ENCODE measurements at regions not wholly inside any gene's neighbourhood (a gene's known extent, or its start where the extent isn't known, plus 50 kb on each side); places are given as distances from the start of the nearest gene placed in this dataset.

GRCh38 chr1:181327796-181328195, 155.5 kb upstream of the CACNA1E start:
- DNase-seq (ENCODE audit: low spot score) = no peak

- no peak for DNase-seq (ENCODE audit: low spot score)
Observed at GRCh38 chr1:181334724-181335123, 148.6 kb upstream of the CACNA1E start.

- no peak for DNase-seq (ENCODE audit: low spot score)
Observed at GRCh38 chr1:181335631-181336030, 147.7 kb upstream of the CACNA1E start.

GRCh38 chr1:181341026-181341632, 142.2 kb upstream of the CACNA1E start:
- DNase-seq (ENCODE audit: low spot score) = no peak

- DNase-seq (ENCODE audit: low spot score) = no peak
Observed at GRCh38 chr1:181344091-181344490, 139.2 kb upstream of the CACNA1E start.

- DNase-seq (ENCODE audit: low spot score) = no peak
Observed at GRCh38 chr1:181345146-181345545, 138.2 kb upstream of the CACNA1E start.

GRCh38 chr1:181347495-181348390, 135.6 kb upstream of the CACNA1E start:
- no peak for DNase-seq (ENCODE audit: low spot score)

GRCh38 chr1:181349512-181349911, 133.8 kb upstream of the CACNA1E start:
- no peak for DNase-seq (ENCODE audit: low spot score)

GRCh38 chr1:181350131-181350530, 133.2 kb upstream of the CACNA1E start:
- no peak for DNase-seq (ENCODE audit: low spot score)

- DNase-seq (ENCODE audit: low spot score) = no peak
Observed at GRCh38 chr1:181351740-181352139, 131.6 kb upstream of the CACNA1E start.

GRCh38 chr1:181352695-181353094, 130.6 kb upstream of the CACNA1E start:
- DNase-seq (ENCODE audit: low spot score) = no peak

GRCh38 chr1:181353526-181353925, 129.8 kb upstream of the CACNA1E start:
- DNase-seq (ENCODE audit: low spot score) = no peak

GRCh38 chr1:181354865-181355264, 128.5 kb upstream of the CACNA1E start:
- DNase-seq (ENCODE audit: low spot score) = no peak

- no peak for DNase-seq (ENCODE audit: low spot score)
Observed at GRCh38 chr1:181356505-181357340, 126.6 kb upstream of the CACNA1E start.

GRCh38 chr1:181359012-181359411, 124.3 kb upstream of the CACNA1E start:
- DNase-seq (ENCODE audit: low spot score) = no peak

GRCh38 chr1:181364801-181365200, 118.5 kb upstream of the CACNA1E start:
- no peak for DNase-seq (ENCODE audit: low spot score)

GRCh38 chr1:181366910-181367309, 116.4 kb upstream of the CACNA1E start:
- no peak for DNase-seq (ENCODE audit: low spot score)

GRCh38 chr1:181369416-181369815, 113.9 kb upstream of the CACNA1E start:
- no peak for DNase-seq (ENCODE audit: low spot score)

GRCh38 chr1:181383695-181384094, 99.6 kb upstream of the CACNA1E start:
- no peak for DNase-seq (ENCODE audit: low spot score)

- DNase-seq (ENCODE audit: low spot score) = no peak
Observed at GRCh38 chr1:181386340-181386739, 97.0 kb upstream of the CACNA1E start.

- no peak for DNase-seq (ENCODE audit: low spot score)
Observed at GRCh38 chr1:181386951-181387350, 96.4 kb upstream of the CACNA1E start.

GRCh38 chr1:181387702-181388101, 95.6 kb upstream of the CACNA1E start:
- no peak for DNase-seq (ENCODE audit: low spot score)

Data from hematopoietic multipotent progenitor cell treated with erythropoietin and hydrocortisone succinate and interleukin-3 and kit ligand, for 15 days (in vitro differentiated cells).